PC-9 (cell line): ENCODE measurements at regions not wholly inside any gene's neighbourhood (a gene's known extent, or its start where the extent isn't known, plus 50 kb on each side); places are given as distances from the start of the nearest gene placed in this dataset.

Experiments used
- BruUV-seq: library from RNA; stranded (reverse); fragments of 400-500 nt; replicated peaks from 2 replicates; lab custom pipeline; 2021; lab: Mats Ljungman, UMichigan
- CTCF ChIA-PET: fragments of 300-600 bp; sonication (Branson Sonifier 250); formaldehyde crosslinking; loops from one replicate; lab custom pipeline; 2022; ENCODE audit warnings: antibody characterized with exemption; lab: Charles Lee
- POLR2A ChIA-PET: fragments of 300-600 bp; sonication (Branson Sonifier 250); formaldehyde crosslinking; loops from one replicate; lab custom pipeline; 2022; ENCODE audit warnings: antibody characterized with exemption; ENCODE audit not compliant: unreplicated experiment; lab: Charles Lee
- DNase-seq, 2 experiments: peaks; one replicate each; pipeline versions ENCODE4 v3.0.0 to v3.0.0-alpha.2; 2015 to 2022; ENCODE audit warnings: mixed read lengths in 1 of 2
- H2AFZ ChIP-seq: fragments of 200-600 bp; sonication (generic); 2 replicates; pipeline ENCODE4 v1.8.1; 2017; ENCODE audit warnings: antibody characterized with exemption
- H3F3A ChIP-seq: fragments of 200-600 bp; sonication (generic); 2 replicates; pipeline ENCODE4 v1.8.1; 2017; ENCODE audit warnings: antibody characterized with exemption, mild to moderate bottlenecking, low read depth; ENCODE audit not compliant: insufficient read depth
- H3K27ac ChIP-seq: fragments of 200-600 bp; sonication (generic); 2 replicates; pipeline ENCODE4 v1.6.1; 2016; ENCODE audit warnings: mixed run types
- H3K27me3 ChIP-seq: fragments of 200-600 bp; sonication (generic); 2 replicates; pipeline ENCODE4 v1.6.1; 2016; ENCODE audit warnings: low read depth, mixed run types; ENCODE audit not compliant: insufficient read depth
- H3K36me3 ChIP-seq: fragments of 200-600 bp; sonication (generic); 2 replicates; pipeline ENCODE4 v1.6.1; 2016; ENCODE audit warnings: low read depth, mixed run types
- H3K4me1 ChIP-seq: fragments of 200-600 bp; sonication (generic); replicated peaks from 2 replicates; pipeline ENCODE4 v1.6.1; 2016; ENCODE audit warnings: mixed run types; ENCODE audit not compliant: insufficient read depth
- H3K4me2 ChIP-seq: fragments of 200-600 bp; sonication (generic); 2 replicates; pipeline ENCODE4 v1.6.1; 2017; ENCODE audit warnings: mixed run types
- H3K4me3 ChIP-seq: fragments of 200-600 bp; sonication (generic); 2 replicates; pipeline ENCODE4 v1.6.1; 2016; ENCODE audit warnings: mixed run types
- H3K79me2 ChIP-seq: fragments of 200-600 bp; sonication (generic); 2 replicates; pipeline ENCODE4 v1.6.1; 2017; ENCODE audit warnings: low read depth, mixed run types
- H3K9me2 ChIP-seq: fragments of 200-600 bp; sonication (generic); 2 replicates; pipeline ENCODE4 v1.8.1; 2017; ENCODE audit warnings: mild to moderate bottlenecking; ENCODE audit not compliant: insufficient read depth
- H3K9me3 ChIP-seq: fragments of 200-600 bp; sonication (generic); 2 replicates; pipeline ENCODE4 v1.8.1; 2016; ENCODE audit warnings: low read depth; ENCODE audit not compliant: insufficient read depth
- H4K20me1 ChIP-seq: fragments of 200-600 bp; sonication (generic); 2 replicates; pipeline ENCODE4 v1.8.1; 2017; ENCODE audit not compliant: insufficient read depth
- EZH2 ChIP-seq: fragments of 200-600 bp; sonication (generic); IDR thresholded peaks from 2 replicates; pipeline ENCODE4 v1.8.0; 2017; ENCODE audit warnings: antibody characterized with exemption, low read depth
- intact Hi-C: fragments of 100-400 bp; cut with micrococcal nuclease; formaldehyde crosslinking; loops from one replicate; pipeline ENCODE4 v1.10.0; 2022; ENCODE audit not compliant: unreplicated experiment
- TF ChIP-seq, protein P1 (sequence below): fragments of 200-600 bp; sonication (generic); conservative IDR thresholded peaks from 2 replicates; pipeline ENCODE4 v1.6.1; 2017; ENCODE audit warnings: mixed run types, antibody characterized with exemption, mild to moderate bottlenecking, moderate library complexity

- H3K36me3 ChIP-seq, result no peaks in the 10 kb centered on the region
- no peak overlapping the region for H3K27ac ChIP-seq
- CTCF ChIA-PET, result no interaction called here
- DNase-seq, result no peak
- no peak overlapping the region for H3K4me2 ChIP-seq
- H3K9me3 ChIP-seq, result no peaks in the 10 kb centered on the region
- H3K79me2 ChIP-seq, result no peaks in the 10 kb centered on the region
- no peaks in the 10 kb centered on the region for H3F3A ChIP-seq
- no peaks in the 10 kb centered on the region for H3K27me3 ChIP-seq
- intact Hi-C loops, result no loop called here
- H3K4me1 ChIP-seq, result no peaks in the 10 kb centered on the region
- no peak for TF ChIP-seq EZH2
- TF ChIP-seq, protein P1, sequence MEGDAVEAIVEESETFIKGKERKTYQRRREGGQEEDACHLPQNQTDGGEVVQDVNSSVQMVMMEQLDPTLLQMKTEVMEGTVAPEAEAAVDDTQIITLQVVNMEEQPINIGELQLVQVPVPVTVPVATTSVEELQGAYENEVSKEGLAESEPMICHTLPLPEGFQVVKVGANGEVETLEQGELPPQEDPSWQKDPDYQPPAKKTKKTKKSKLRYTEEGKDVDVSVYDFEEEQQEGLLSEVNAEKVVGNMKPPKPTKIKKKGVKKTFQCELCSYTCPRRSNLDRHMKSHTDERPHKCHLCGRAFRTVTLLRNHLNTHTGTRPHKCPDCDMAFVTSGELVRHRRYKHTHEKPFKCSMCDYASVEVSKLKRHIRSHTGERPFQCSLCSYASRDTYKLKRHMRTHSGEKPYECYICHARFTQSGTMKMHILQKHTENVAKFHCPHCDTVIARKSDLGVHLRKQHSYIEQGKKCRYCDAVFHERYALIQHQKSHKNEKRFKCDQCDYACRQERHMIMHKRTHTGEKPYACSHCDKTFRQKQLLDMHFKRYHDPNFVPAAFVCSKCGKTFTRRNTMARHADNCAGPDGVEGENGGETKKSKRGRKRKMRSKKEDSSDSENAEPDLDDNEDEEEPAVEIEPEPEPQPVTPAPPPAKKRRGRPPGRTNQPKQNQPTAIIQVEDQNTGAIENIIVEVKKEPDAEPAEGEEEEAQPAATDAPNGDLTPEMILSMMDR, result no peak
- POLR2A ChIA-PET, result no interaction called here
- H3K9me2 ChIP-seq, result no peaks in the 10 kb centered on the region
- BruUV-seq, result no TSS peak
- no peaks in the 10 kb centered on the region for H4K20me1 ChIP-seq
- no peak overlapping the region for H2AFZ ChIP-seq
- no peak overlapping the region for H3K4me3 ChIP-seq
Measured at GRCh38 chr21:31395268-31395667, 51.2 kb upstream of the TIAM1 start.

DNA sequence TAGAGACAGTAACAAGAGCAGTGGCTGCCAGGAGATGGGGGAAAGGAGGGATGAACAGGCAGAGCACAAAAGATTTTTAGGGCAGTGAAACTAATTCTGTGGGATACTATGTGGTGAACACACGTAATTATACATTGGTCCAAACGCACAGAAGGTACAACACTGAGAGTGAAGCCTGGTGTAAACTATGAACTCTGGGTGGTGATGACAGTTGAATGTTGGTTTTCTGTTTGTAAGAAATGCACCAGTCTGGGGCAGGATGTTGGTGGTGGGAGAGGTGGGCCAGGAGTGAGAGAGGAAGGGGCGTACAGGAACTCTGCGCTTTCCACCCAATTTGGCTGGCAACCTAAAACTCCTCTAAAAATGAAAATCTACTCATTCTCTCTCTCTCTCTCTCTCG lies 50.2 kb upstream of the TIAM1 start:
- BruUV-seq, result no TSS peak
- TF ChIP-seq, protein P1, result no peak
- TF ChIP-seq EZH2, result no peak
- no peaks in the 10 kb centered on the region for H3K79me2 ChIP-seq
- no peaks in the 10 kb centered on the region for H3K36me3 ChIP-seq
- no peak overlapping the region for H3K27ac ChIP-seq
- ChIA-PET POLR2A (no interaction called here), CTCF (no interaction called here)
- no peaks in the 10 kb centered on the region for H3K9me2 ChIP-seq
- no peak overlapping the region for H3K4me3 ChIP-seq
- H3K4me2 ChIP-seq, result no peak overlapping the region
- H2AFZ ChIP-seq, result no peak overlapping the region
- no peaks in the 10 kb centered on the region for H3K4me1 ChIP-seq
- H3F3A ChIP-seq, result no peaks in the 10 kb centered on the region
- H4K20me1 ChIP-seq, result no peaks in the 10 kb centered on the region
- DNase-seq, result no peak
- intact Hi-C loops, result no loop called here
- no peaks in the 10 kb centered on the region for H3K9me3 ChIP-seq
- H3K27me3 ChIP-seq, result no peaks in the 10 kb centered on the region
